SU-DHL-6 (cell line): ENCODE measurements at regions not wholly inside any gene's neighbourhood (a gene's known extent, or its start where the extent isn't known, plus 50 kb on each side); places are given as distances from the start of the nearest gene placed in this dataset.

ENCODE experiments used
- H2AFZ ChIP-seq: fragments of 200-600 bp; sonication (generic); 2 replicates; pipeline ENCODE4 v1.6.1; 2014; ENCODE audit warnings: low read depth, mild to moderate bottlenecking, moderate library complexity, mixed read lengths, antibody characterized with exemption, low read length; ENCODE audit not compliant: severe bottlenecking
- H3F3A ChIP-seq: fragments of 200-600 bp; shearing (Covaris generic); 2 replicates; pipeline ENCODE4 v1.6.0; 2016; ENCODE audit warnings: antibody characterized with exemption, mild to moderate bottlenecking; ENCODE audit not compliant: insufficient read depth
- H3K27ac ChIP-seq: fragments of 200-600 bp; sonication (generic); 2 replicates; pipeline ENCODE4 v1.5.1; 2016; ENCODE audit warnings: low read depth, mild to moderate bottlenecking, low read length, moderate library complexity, mixed read lengths
- H3K27me3 ChIP-seq: fragments of 200-600 bp; sonication (generic), shearing (Covaris generic); 2 replicates; pipeline ENCODE4 v1.6.0; 2014; ENCODE audit warnings: mild to moderate bottlenecking, low read length
- H3K36me3 ChIP-seq: fragments of 200-600 bp; sonication (generic); 2 replicates; pipeline ENCODE4 v1.6.1; 2014; ENCODE audit warnings: mild to moderate bottlenecking, low read length, mixed read lengths
- H3K4me2 ChIP-seq: fragments of 300-600, 200-600 bp; shearing (Covaris generic), sonication (generic); 2 replicates; pipeline ENCODE4 v1.6.0; 2014; ENCODE audit warnings: low read length, low read depth, mild to moderate bottlenecking; ENCODE audit not compliant: poor library complexity, severe bottlenecking
- H3K4me3 ChIP-seq: fragments of 200-600 bp; sonication (generic); 2 replicates; pipeline ENCODE4 v1.5.1; 2014; ENCODE audit warnings: antibody characterized with exemption, low read length, mild to moderate bottlenecking, mixed read lengths; ENCODE audit not compliant: insufficient read depth, poor library complexity, severe bottlenecking
- H3K79me2 ChIP-seq: fragments of 200-600 bp; sonication (generic); 2 replicates; pipeline ENCODE4 v1.6.1; 2014; ENCODE audit warnings: mild to moderate bottlenecking, low read length, moderate library complexity; ENCODE audit not compliant: insufficient read depth
- H3K9ac ChIP-seq: fragments of 200-600 bp; sonication (generic); 2 replicates; pipeline ENCODE4 v1.7.0; 2014; ENCODE audit warnings: mild to moderate bottlenecking, low read length
- H3K9me2 ChIP-seq: fragments of 200-600 bp; sonication (generic); replicated peaks from 2 replicates; pipeline ENCODE4 v1.6.1; 2014; ENCODE audit warnings: low read length; ENCODE audit not compliant: insufficient read depth
- H3K9me3 ChIP-seq: fragments of 200-600 bp; sonication (generic); 2 replicates; pipeline ENCODE4 v1.6.1; 2014; ENCODE audit warnings: low read length, mixed read lengths; ENCODE audit not compliant: insufficient read depth
- H4K20me1 ChIP-seq: fragments of 200-600 bp; sonication (generic); 2 replicates; pipeline ENCODE4 v1.6.1; 2014; ENCODE audit warnings: low read depth, mild to moderate bottlenecking, antibody characterized with exemption, low read length, moderate library complexity, mixed read lengths
- CTCF ChIP-seq: fragments of 200-600 bp; sonication (generic); IDR thresholded peaks from one replicate; pipeline ENCODE4 v1.5.1; 2017; ENCODE audit warnings: antibody characterized with exemption, mild to moderate bottlenecking, low read length, moderate library complexity; ENCODE audit not compliant: insufficient read depth, poor library complexity, severe bottlenecking
- EZH2phosphoT487 ChIP-seq: fragments of 200-600 bp; sonication (generic), shearing (Covaris generic); conservative IDR thresholded peaks from 2 replicates; pipeline ENCODE4 v1.6.1; 2018; ENCODE audit warnings: mild to moderate bottlenecking, antibody characterized with exemption, low read length, moderate library complexity, mixed read lengths

- H3K9ac ChIP-seq, result no peak overlapping the region
- no peaks in the 10 kb centered on the region for H3K9me2 ChIP-seq
- H3K36me3 ChIP-seq, result no peaks in the 10 kb centered on the region
- H3K4me3 ChIP-seq, result no peak overlapping the region
- no peak for TF ChIP-seq CTCF
- H3K9me3 ChIP-seq, result no peaks in the 10 kb centered on the region
- no peaks in the 10 kb centered on the region for H3F3A ChIP-seq
- H3K27ac ChIP-seq, result no peak overlapping the region
- H2AFZ ChIP-seq, result no peak overlapping the region
- no peaks in the 10 kb centered on the region for H4K20me1 ChIP-seq
- no peaks in the 10 kb centered on the region for H3K27me3 ChIP-seq
- H3K79me2 ChIP-seq, result no peaks in the 10 kb centered on the region
- no peak overlapping the region for H3K4me2 ChIP-seq
Measured at GRCh38 chr3:152961323-152961722, 126.4 kb downstream of the P2RY1 start.

- Histone ChIP-seq H3K9me3 (no peaks in the 10 kb centered on the region), H3K27ac (no peak overlapping the region), H2AFZ (no peak overlapping the region), H3K4me2 (no peak overlapping the region), H3K79me2 (no peaks in the 10 kb centered on the region), H3F3A (no peaks in the 10 kb centered on the region), H3K27me3 (no peaks in the 10 kb centered on the region), H4K20me1 (no peaks in the 10 kb centered on the region), H3K9ac (no peak overlapping the region), H3K36me3 (no peaks in the 10 kb centered on the region), H3K9me2 (no peaks in the 10 kb centered on the region; the same call in 1 of the 2 replicates), H3K4me3 (no peak overlapping the region)
- TF ChIP-seq EZH2phosphoT487 (no peak), CTCF (no peak)
Measured at GRCh38 chr3:152964911-152965609, 130.1 kb downstream of the P2RY1 start.

- TF ChIP-seq CTCF (no peak), EZH2phosphoT487 (no peak)
- H2AFZ ChIP-seq, result no peak overlapping the region
- no peak overlapping the region for H3K4me3 ChIP-seq
- no peaks in the 10 kb centered on the region for H3K9me3 ChIP-seq
- H3K27me3 ChIP-seq, result no peaks in the 10 kb centered on the region
- H3F3A ChIP-seq, result no peaks in the 10 kb centered on the region
- H3K4me2 ChIP-seq, result no peak overlapping the region
- no peak overlapping the region for H3K27ac ChIP-seq
- H3K36me3 ChIP-seq, result no peaks in the 10 kb centered on the region
- no peaks in the 10 kb centered on the region; the same call in 1 of the 2 replicates for H3K9me2 ChIP-seq
- H4K20me1 ChIP-seq, result no peaks in the 10 kb centered on the region
- no peaks in the 10 kb centered on the region for H3K79me2 ChIP-seq
- no peak overlapping the region for H3K9ac ChIP-seq
Measured at GRCh38 chr3:152968388-152969024, 133.6 kb downstream of the P2RY1 start.
